Esophagus squamous epithelium (tissue), 5 donors: ENCODE measurements at regions not wholly inside any gene's neighbourhood (a gene's known extent, or its start where the extent isn't known, plus 50 kb on each side); places are given as distances from the start of the nearest gene placed in this dataset.

Experiments used
- DNase-seq: peaks from one replicate; lab custom pipeline; 2025; lab: John Stamatoyannopoulos, UW
- H3K27ac ChIP-seq, 4 donors: fragments of 200-600 bp; sonication (generic); one replicate each; pipeline ENCODE4 v1.5.1; 2016 to 2019; ENCODE audit warnings: mild to moderate bottlenecking in 1 of 4
- H3K27me3 ChIP-seq, 4 donors: fragments of 200-600 bp; sonication (generic); 1 replicate in 3 of 4; 2 replicates in 1 of 4; pipeline versions ENCODE4 v1.5.1 to v1.6.0; 2017 to 2021; ENCODE audit warnings: antibody characterized with exemption in 1 of 4
- H3K36me3 ChIP-seq, 3 donors: fragments of 200-600 bp; sonication (generic); one replicate each; pipeline ENCODE4 v1.5.1; 2016 to 2019
- H3K4me1 ChIP-seq, 3 donors: fragments of 200-600 bp; sonication (generic); one replicate each; pipeline ENCODE4 v1.5.1; 2017 to 2019
- H3K4me3 ChIP-seq, 4 donors: fragments of 200-600 bp; sonication (generic); 1 replicate in 3 of 4; 2 replicates in 1 of 4; pipeline ENCODE4 v1.5.1; 2016 to 2019; ENCODE audit warnings: mild to moderate bottlenecking in 2 of 4, moderate library complexity in 1 of 4
- H3K9me3 ChIP-seq, 3 donors: fragments of 200-600 bp; sonication (generic); one replicate each; pipeline ENCODE4 v1.5.1; 2016 to 2019
- POLR2A ChIP-seq, 4 donors: fragments of 450-650 bp; IDR thresholded peaks; one replicate each; pipeline ENCODE4 v1.6.1; 2017; ENCODE audit warnings: antibody characterized with exemption in 4 of 4, mild to moderate bottlenecking in 4 of 4, moderate library complexity in 3 of 4
- WGBS, 2 donors: methylation state at CpG; one replicate each; pipeline ENCODE4 v1.1.5; 2018; 5-methylcytosine and 5-hydroxymethylcytosine counted together
- intact Hi-C: fragments of 100-400 bp; cut with DNase I; formaldehyde crosslinking; loops from one replicate; pipeline ENCODE4 v1.15.0; 2022
- TF ChIP-seq, protein P1 (sequence below), 6 experiments: fragments of 450-650 bp in 4 of 6; fragments of 200-600 bp in 2 of 6; sonication (generic) in 2 of 6; IDR thresholded peaks; one replicate each; pipeline ENCODE4 v1.5.1; 2016 to 2019; ENCODE audit warnings: antibody characterized with exemption in 6 of 6, mild to moderate bottlenecking in 4 of 6, moderate library complexity in 4 of 6
- donor health status: DM: yes; HTN: yes; CAD: no.

DNA sequence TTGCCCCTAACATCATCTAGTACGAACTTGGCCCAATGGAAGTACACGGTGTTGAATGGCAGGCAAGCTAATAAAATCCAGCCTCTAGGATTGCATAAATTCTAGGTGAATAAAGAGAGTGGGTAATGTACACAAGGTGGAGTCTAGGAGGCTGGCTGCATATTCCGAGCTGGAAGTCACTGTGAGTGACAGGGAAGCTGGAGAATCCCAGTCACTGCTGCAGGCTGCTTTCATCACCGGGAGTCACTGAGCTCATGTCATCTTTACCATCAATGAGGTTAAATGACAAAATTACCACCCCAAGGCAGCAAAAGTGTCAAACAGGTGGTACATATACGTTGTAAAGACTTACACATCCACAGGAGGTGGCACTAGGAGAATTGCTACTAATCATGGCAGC lies 91.3 kb upstream of the HMHB1 start:
- no peak overlapping the region for H3K27ac ChIP-seq
- intact Hi-C loops = no loop called here
- H3K9me3 ChIP-seq = peaks cover 0 to 14% (median 4%) of the 10 kb centered on the region in 3 donors
- WGBS, 2 donors = 56 to 63% methylated on average over 5 of the region's 5 CpGs
- no peaks in the 10 kb centered on the region for H3K4me1 ChIP-seq
- no peak overlapping the region for H3K4me3 ChIP-seq
- TF ChIP-seq POLR2A (IDR thresholded peaks at IDR 0.05) = no peak
- TF ChIP-seq, protein P1, sequence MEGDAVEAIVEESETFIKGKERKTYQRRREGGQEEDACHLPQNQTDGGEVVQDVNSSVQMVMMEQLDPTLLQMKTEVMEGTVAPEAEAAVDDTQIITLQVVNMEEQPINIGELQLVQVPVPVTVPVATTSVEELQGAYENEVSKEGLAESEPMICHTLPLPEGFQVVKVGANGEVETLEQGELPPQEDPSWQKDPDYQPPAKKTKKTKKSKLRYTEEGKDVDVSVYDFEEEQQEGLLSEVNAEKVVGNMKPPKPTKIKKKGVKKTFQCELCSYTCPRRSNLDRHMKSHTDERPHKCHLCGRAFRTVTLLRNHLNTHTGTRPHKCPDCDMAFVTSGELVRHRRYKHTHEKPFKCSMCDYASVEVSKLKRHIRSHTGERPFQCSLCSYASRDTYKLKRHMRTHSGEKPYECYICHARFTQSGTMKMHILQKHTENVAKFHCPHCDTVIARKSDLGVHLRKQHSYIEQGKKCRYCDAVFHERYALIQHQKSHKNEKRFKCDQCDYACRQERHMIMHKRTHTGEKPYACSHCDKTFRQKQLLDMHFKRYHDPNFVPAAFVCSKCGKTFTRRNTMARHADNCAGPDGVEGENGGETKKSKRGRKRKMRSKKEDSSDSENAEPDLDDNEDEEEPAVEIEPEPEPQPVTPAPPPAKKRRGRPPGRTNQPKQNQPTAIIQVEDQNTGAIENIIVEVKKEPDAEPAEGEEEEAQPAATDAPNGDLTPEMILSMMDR (IDR thresholded peaks at IDR 0.05) = no peak
- H3K36me3 ChIP-seq = no peaks in the 10 kb centered on the region
- H3K27me3 ChIP-seq = no peaks in the 10 kb centered on the region
- DNase-seq = no peak

DNA sequence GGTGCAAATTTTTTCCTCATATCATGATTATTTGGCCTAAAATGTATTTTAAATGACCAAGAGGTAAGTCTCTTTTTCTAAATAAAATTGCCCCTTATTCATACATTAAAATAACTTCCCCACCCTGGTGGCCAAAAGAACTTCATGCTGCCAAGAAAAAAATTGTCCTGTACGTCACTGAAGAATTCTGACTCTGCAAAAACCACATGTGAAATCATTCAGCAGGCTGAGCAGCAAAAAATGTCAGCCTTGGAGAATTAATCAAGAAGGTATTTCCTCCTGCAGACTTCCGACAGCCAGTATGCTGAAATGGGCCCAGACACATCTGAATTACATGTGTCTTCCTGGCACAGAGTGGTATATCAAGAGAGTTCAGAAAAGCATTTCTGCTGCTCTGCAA lies 94.6 kb upstream of the HMHB1 start:
- Histone ChIP-seq H3K36me3 (no peaks in the 10 kb centered on the region), H3K27ac (no peak overlapping the region), H3K9me3 (no peaks in the 10 kb centered on the region), H3K4me3 (no peak overlapping the region), H3K27me3 (no peaks in the 10 kb centered on the region), H3K4me1 (no peaks in the 10 kb centered on the region)
- WGBS, 2 donors = 9 to 25% methylated on average over 1 to 2 of the region's 2 CpGs
- TF ChIP-seq POLR2A (IDR thresholded peaks at IDR 0.05) = no peak
- TF ChIP-seq, protein P1 (IDR thresholded peaks at IDR 0.05) = no peak
- DNase-seq = no peak
- intact Hi-C loops = no loop called here

DNA sequence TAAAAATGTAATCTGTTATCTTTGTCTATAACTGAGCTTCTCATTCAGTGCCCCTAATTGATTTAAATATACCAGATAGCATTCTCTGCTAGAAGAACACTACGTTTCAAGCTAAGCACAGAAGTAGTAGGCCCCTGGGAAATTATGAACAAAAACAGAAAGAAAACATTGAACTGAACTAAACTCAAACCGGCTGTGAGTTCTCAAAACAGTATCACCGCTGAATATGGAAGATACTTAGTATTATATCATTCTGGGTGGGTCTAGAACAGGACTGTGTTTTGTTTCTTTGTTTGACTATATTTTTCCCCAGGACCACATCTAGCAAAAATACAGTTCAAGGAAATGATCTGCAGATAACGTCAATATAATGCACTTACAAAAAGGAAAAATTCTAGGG lies 95.1 kb upstream of the HMHB1 start:
- intact Hi-C loops = no loop called here
- no peaks in the 10 kb centered on the region for H3K27me3 ChIP-seq
- TF ChIP-seq POLR2A (IDR thresholded peaks at IDR 0.05) = no peak
- TF ChIP-seq, protein P1 (IDR thresholded peaks at IDR 0.05) = no peak
- no peak overlapping the region for H3K4me3 ChIP-seq
- H3K4me1 ChIP-seq = no peaks in the 10 kb centered on the region
- no peak for DNase-seq
- no peaks in the 10 kb centered on the region for H3K9me3 ChIP-seq
- no peak overlapping the region for H3K27ac ChIP-seq
- WGBS, 2 donors = 56 to 62% methylated on average over 4 of the region's 4 CpGs
- H3K36me3 ChIP-seq = no peaks in the 10 kb centered on the region

DNA sequence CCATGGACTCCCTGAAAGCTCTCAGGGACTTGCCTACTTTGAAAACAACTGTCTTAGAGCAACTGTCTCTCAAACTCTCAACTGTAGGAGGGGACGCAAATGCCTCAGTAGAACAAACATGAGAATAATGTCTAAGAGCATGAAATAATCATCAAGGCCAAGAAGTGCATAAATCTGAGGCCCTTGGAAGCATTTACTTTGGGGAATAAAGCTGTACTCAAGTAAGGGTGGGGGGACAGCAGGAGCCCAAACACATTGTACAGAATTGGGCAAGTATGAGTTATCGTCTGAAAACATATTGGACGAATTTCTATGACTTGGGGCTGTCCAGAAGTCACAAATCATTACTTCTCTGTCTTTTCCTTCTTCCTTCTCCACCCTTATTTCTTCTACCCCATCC lies 96.3 kb upstream of the HMHB1 start:
- TF ChIP-seq, protein P1 (IDR thresholded peaks at IDR 0.05) = no peak
- TF ChIP-seq POLR2A (IDR thresholded peaks at IDR 0.05) = no peak
- WGBS, 2 donors = 85 to 91% methylated on average over 3 of the region's 3 CpGs
- intact Hi-C loops = no loop called here

DNA sequence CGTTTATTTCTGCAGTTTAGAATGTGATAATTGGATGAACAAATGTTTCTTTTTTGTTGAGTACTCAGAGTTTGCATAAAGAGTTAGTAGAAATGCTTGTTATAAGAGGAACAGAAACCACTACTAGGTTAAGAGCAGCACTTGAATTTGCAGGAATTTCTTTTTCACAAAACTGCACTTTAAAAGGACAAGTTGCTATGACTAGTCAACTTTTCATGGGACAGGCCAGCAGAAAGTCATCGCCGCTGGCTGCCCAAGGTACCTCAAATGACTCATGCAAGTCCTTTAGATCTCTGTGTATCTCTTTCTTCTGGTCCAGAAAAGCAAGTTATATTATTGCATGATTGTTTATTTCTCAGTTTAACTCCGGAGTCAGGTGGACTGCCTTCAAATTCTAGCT lies 97.3 kb upstream of the HMHB1 start:
- no peak overlapping the region for H3K27ac ChIP-seq
- no peak for DNase-seq
- 43 to 53% methylated on average over 4 of the region's 4 CpGs for WGBS, 2 donors

More for the DNA sequence above, 96.3 kb upstream of the HMHB1 start:
- no peak overlapping the region for H3K4me3 ChIP-seq
- no peaks in the 10 kb centered on the region for H3K9me3 ChIP-seq
- no peaks in the 10 kb centered on the region for H3K36me3 ChIP-seq
- H3K27me3 ChIP-seq = no peaks in the 10 kb centered on the region
- H3K4me1 ChIP-seq = no peaks in the 10 kb centered on the region
- H3K27ac ChIP-seq = no peak overlapping the region
- DNase-seq = no peak

More for the DNA sequence above, 97.3 kb upstream of the HMHB1 start:
- Histone ChIP-seq H3K4me3 (no peak overlapping the region), H3K4me1 (no peaks in the 10 kb centered on the region), H3K36me3 (no peaks in the 10 kb centered on the region), H3K9me3 (no peaks in the 10 kb centered on the region), H3K27me3 (no peaks in the 10 kb centered on the region)
- intact Hi-C loops = no loop called here
- TF ChIP-seq POLR2A (IDR thresholded peaks at IDR 0.05) = no peak
- TF ChIP-seq, protein P1 (IDR thresholded peaks at IDR 0.05) = no peak
